ENCODE measurements at regions not wholly inside any gene's neighbourhood (a gene's known extent, or its start where the extent isn't known, plus 50 kb on each side); places are given as distances from the start of the nearest gene placed in this dataset.
"Not testable (repeated sequence)": the region's sequence is repeated elsewhere in the genome, so short reads cannot be mapped to it uniquely, and the experiment has no call there.

DNA sequence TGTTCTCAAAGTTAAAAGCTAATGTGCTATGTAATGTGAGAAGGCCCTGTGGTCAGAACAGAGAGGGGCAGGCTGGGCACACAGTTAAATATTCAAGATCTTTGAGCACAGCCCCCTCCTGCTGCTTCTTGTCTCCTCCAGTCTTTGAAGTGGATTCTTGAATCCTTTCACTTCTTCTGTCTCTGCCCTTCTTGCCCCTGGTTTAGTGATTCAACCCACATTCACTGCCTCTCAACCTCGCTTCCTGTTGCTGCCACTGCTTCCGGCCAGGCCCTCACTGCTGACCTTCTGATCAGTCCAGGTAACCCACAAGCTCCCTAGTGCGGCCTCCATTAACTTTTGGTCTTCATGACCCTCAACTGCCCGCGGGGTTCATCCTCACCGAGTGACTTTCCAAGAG, 417.3 kb upstream of the NOX3 start:
- 95% methylated on average over 6 of the region's 6 CpGs for WGBS
- DNase-seq (ENCODE audit: low spot score in 2 of 2): no peak
- no peak for TF ChIP-seq EP300 (IDR thresholded peaks at IDR 0.05)
- no peak for TF ChIP-seq POLR2AphosphoS5 (IDR thresholded peaks at IDR 0.05)
- TF ChIP-seq, protein P1, sequence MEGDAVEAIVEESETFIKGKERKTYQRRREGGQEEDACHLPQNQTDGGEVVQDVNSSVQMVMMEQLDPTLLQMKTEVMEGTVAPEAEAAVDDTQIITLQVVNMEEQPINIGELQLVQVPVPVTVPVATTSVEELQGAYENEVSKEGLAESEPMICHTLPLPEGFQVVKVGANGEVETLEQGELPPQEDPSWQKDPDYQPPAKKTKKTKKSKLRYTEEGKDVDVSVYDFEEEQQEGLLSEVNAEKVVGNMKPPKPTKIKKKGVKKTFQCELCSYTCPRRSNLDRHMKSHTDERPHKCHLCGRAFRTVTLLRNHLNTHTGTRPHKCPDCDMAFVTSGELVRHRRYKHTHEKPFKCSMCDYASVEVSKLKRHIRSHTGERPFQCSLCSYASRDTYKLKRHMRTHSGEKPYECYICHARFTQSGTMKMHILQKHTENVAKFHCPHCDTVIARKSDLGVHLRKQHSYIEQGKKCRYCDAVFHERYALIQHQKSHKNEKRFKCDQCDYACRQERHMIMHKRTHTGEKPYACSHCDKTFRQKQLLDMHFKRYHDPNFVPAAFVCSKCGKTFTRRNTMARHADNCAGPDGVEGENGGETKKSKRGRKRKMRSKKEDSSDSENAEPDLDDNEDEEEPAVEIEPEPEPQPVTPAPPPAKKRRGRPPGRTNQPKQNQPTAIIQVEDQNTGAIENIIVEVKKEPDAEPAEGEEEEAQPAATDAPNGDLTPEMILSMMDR (IDR thresholded peaks at IDR 0.05): no peak
- no peak for TF ChIP-seq POLR2A (IDR thresholded peaks at IDR 0.05)
- H3K27ac ChIP-seq: no peak overlapping the region
- H3K27me3 ChIP-seq: no peaks in the 10 kb centered on the region
- H3K9me3 ChIP-seq: no peaks in the 10 kb centered on the region
- no peaks in the 10 kb centered on the region for H3K4me1 ChIP-seq
- H3K4me3 ChIP-seq: no peak overlapping the region
- H3K36me3 ChIP-seq: no peaks in the 10 kb centered on the region

DNA sequence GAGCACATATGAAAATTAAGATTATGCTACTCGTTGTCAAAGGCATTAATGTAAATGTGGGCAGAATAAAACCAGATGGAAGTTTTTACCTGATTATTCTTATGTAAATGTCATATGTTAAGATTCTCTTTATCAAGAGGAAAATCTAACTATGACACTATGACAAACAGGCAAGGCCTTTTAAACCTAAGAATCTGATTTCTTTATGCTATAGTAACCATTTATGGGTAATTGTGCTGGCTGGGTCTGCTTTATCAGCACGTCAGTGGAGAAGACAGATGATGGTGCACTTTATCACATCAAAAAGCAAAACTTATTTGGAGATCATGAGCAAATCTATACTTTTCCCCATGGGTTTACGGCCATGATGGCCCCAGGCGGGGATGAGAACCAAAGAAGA, 412.0 kb upstream of the NOX3 start:
- 95% methylated on average over 4 of the region's 4 CpGs for WGBS
- no peak for TF ChIP-seq EP300 (IDR thresholded peaks at IDR 0.05)
- TF ChIP-seq POLR2AphosphoS5 (IDR thresholded peaks at IDR 0.05): no peak
- TF ChIP-seq POLR2A (IDR thresholded peaks at IDR 0.05): no peak
- TF ChIP-seq, protein P1 (IDR thresholded peaks at IDR 0.05): no peak
- Histone ChIP-seq H3K4me3 (no peak overlapping the region), H3K36me3 (no peaks in the 10 kb centered on the region), H3K27ac (no peak overlapping the region), H3K27me3 (no peaks in the 10 kb centered on the region), H3K4me1 (no peaks in the 10 kb centered on the region), H3K9me3 (no peaks in the 10 kb centered on the region)
- no peak for DNase-seq (ENCODE audit: low spot score in 2 of 2)

DNA sequence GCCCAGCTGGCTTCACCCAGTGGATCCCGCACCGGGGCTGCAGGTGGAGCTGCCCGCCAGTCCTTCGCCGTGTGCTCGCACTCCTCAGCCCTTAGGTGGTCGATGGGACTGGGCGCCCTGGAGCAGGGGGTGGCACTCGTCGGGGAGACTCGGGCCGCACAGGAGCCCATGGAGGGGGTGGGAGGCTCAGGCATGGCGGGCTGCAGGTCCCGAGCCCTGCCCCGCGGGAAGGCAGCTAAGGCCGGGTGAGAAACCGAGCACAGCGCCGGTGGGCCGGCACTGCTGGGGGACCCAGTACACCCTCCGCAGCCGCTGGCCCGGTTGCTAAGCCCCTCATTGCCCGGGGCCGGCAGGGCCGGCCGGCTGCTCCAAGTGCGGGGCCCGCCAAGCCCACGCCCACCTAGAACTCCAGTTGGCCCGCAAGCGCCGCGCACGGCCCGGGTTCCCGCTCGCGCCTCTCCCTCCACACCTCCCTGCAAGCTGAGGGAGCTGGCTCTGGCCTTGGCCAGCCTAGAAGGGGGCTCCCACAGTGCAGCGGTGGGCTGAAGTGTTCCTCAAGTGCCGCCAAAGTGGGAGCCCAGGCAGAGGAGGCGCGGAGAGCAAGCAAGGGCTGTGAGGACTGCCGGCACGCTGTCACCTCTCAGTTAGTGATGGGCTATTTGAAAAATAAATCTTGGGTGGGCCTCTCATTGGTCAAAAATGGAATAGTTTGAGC, 411.2 kb upstream of the NOX3 start:
- H3K27me3 ChIP-seq; H3K4me3 ChIP-seq; DNase-seq (ENCODE audit: low spot score in 2 of 2); H3K4me1 ChIP-seq; H3K9me3 ChIP-seq; H3K36me3 ChIP-seq; H3K27ac ChIP-seq: not testable (repeated sequence)
- WGBS: 99% methylated on average over 7 of the region's 46 CpGs

DNA sequence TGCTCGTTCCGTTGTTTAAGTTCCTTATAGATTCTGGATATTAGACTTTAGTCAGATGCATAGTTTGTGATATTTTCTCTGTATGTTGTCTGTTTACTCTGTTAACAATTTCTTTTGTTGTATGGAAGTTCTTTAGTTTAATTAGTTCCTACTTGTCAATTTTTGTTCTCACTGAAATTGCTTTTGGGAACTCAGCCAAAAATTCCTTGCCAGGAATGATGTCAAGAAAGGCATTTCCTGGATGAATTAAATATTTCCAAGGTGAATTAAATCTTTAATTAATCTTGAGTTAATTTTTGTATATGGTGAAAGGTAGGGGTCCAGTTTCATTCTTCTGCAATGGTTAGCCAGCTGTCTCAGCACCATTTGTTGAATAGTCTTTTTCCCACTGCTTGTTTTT, 406.2 kb upstream of the NOX3 start:
- DNase-seq (ENCODE audit: low spot score in 2 of 2): no peak
- H3K9me3 ChIP-seq: peaks cover 12% of the 10 kb centered on the region
- H3K27me3 ChIP-seq: no peaks in the 10 kb centered on the region
- WGBS: 81% methylated on average over 2 of the region's 2 CpGs
- no peak overlapping the region for H3K27ac ChIP-seq
- no peaks in the 10 kb centered on the region for H3K36me3 ChIP-seq
- no peaks in the 10 kb centered on the region for H3K4me1 ChIP-seq
- TF ChIP-seq, protein P1 (IDR thresholded peaks at IDR 0.05): no peak
- TF ChIP-seq POLR2AphosphoS5 (IDR thresholded peaks at IDR 0.05): no peak
- no peak for TF ChIP-seq POLR2A (IDR thresholded peaks at IDR 0.05)
- TF ChIP-seq EP300 (IDR thresholded peaks at IDR 0.05): no peak
- H3K4me3 ChIP-seq: no peak overlapping the region

DNA sequence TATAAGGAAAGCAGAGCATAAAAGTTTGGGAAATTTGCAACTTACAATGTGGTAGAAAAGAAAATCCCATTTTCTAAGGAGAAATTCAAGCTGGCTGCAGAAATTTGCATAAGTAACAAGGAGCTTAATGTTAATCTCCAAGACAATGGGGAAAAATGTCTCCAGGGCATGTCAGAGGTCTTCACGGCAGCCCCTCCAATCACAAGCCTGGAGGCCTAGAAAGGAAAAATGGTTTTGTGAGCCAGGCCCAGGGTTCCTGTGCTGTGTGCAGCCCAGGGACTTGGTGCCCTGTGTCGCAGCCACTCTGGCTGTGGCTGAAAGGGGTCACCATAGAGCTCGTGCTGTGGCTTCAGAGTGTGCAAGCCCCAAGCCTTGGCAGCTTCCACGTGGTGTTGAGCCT, 403.3 kb upstream of the NOX3 start:
- 88% methylated on average over 4 of the region's 4 CpGs for WGBS
- not testable (repeated sequence) for H3K4me1 ChIP-seq
- H3K9me3 ChIP-seq: peaks cover 12% of the 10 kb centered on the region

DNA sequence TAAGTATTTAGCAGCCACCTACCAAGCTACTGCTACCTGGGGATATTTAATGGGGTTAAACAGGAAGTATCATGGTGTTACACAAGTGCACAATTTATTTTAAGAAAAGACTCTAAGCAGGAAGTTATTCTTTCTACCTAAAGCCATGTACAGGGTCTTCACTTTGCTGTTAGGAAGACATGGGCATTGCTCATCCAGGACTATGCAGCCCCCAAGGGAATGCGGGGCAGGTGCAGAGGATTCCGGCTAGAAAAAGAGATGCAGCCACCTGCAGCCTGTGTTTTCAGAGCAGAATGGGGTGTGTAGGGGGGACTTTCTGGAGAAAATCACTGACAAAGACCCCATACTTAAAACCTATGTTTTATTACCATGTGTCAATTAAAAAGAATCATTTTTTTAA, 399.1 kb upstream of the NOX3 start:
- WGBS: 97% methylated on average over 2 of the region's 2 CpGs
- H3K4me3 ChIP-seq: no peak overlapping the region

More for the DNA sequence above, 403.3 kb upstream of the NOX3 start:
- H3K27ac ChIP-seq; H3K36me3 ChIP-seq; DNase-seq (ENCODE audit: low spot score in 2 of 2); H3K4me3 ChIP-seq; H3K27me3 ChIP-seq: not testable (repeated sequence)

More for the DNA sequence above, 399.1 kb upstream of the NOX3 start:
- Histone ChIP-seq H3K4me1 (no peaks in the 10 kb centered on the region), H3K36me3 (no peaks in the 10 kb centered on the region), H3K27me3 (no peaks in the 10 kb centered on the region), H3K9me3 (peaks cover 4% of the 10 kb centered on the region), H3K27ac (no peak overlapping the region)
- TF ChIP-seq POLR2AphosphoS5 (IDR thresholded peaks at IDR 0.05) (no peak), POLR2A (IDR thresholded peaks at IDR 0.05) (no peak), EP300 (IDR thresholded peaks at IDR 0.05) (no peak)
- TF ChIP-seq, protein P1 (IDR thresholded peaks at IDR 0.05): no peak
- DNase-seq (ENCODE audit: low spot score in 2 of 2): no peak

Measured in suprapubic skin (tissue), 4 donors.